IPS-20b (cell line): ENCODE measurements at regions not wholly inside any gene's neighbourhood (a gene's known extent, or its start where the extent isn't known, plus 50 kb on each side); places are given as distances from the start of the nearest gene placed in this dataset.

Source experiments
- H3K27ac ChIP-seq: one replicate; pipeline ENCODE4 v1.5.1; 2013; ENCODE audit warnings: low read length
- H3K27me3 ChIP-seq: 2 replicates; pipeline ENCODE4 v1.6.1; 2013; ENCODE audit warnings: mild to moderate bottlenecking, low read length, inconsistent platforms; ENCODE audit not compliant: insufficient read depth
- H3K36me3 ChIP-seq: 2 replicates; pipeline ENCODE4 v1.6.1; 2013; ENCODE audit warnings: low read depth, mild to moderate bottlenecking, inconsistent platforms, low read length, moderate library complexity; ENCODE audit not compliant: insufficient read depth
- H3K4me1 ChIP-seq: 2 replicates; pipeline ENCODE4 v1.6.1; 2013; ENCODE audit warnings: mild to moderate bottlenecking, control low read depth, inconsistent platforms, low read length, moderate library complexity; ENCODE audit not compliant: insufficient read depth
- H3K4me3 ChIP-seq: 2 replicates; pipeline ENCODE4 v1.5.1; 2013; ENCODE audit warnings: mild to moderate bottlenecking, low read length, inconsistent platforms
- H3K9ac ChIP-seq: 2 replicates; pipeline ENCODE4 v1.6.1; 2013; ENCODE audit warnings: low read depth, mild to moderate bottlenecking, inconsistent platforms, low read length, moderate library complexity
- H3K9me3 ChIP-seq: 2 replicates; pipeline ENCODE4 v1.6.1; 2013; ENCODE audit warnings: mild to moderate bottlenecking, low read depth, low read length, inconsistent platforms; ENCODE audit not compliant: insufficient read depth

DNA sequence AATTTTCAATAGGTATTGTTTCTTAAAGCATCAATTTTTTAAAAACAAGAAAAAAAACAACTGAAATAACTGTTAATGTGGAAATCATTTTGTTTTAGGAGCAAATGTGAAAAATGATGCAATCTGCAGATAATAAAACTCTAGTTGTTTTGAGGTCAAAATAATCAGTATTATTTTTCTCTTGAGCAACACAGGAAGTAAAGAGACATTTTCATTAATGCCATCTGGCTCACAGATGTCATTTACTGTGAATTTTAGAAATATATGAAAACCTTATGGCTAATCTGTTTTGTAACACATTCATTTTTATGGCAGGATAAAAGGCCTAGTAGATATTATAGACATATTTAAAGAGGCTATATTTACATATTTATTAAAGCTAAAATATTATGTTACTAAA is 141.6 kb downstream of the PCDH18 start:
- no peaks in the 10 kb centered on the region for H3K9me3 ChIP-seq
- H3K36me3 ChIP-seq = no peaks in the 10 kb centered on the region
- no peaks in the 10 kb centered on the region for H3K27me3 ChIP-seq
- no peak overlapping the region for H3K9ac ChIP-seq
- H3K4me1 ChIP-seq = no peaks in the 10 kb centered on the region
- no peak overlapping the region for H3K4me3 ChIP-seq
- H3K27ac ChIP-seq = no peak overlapping the region

- Histone ChIP-seq H3K27me3 (no peaks in the 10 kb centered on the region), H3K9ac (no peak overlapping the region), H3K27ac (no peak overlapping the region), H3K36me3 (no peaks in the 10 kb centered on the region), H3K4me3 (no peak overlapping the region), H3K9me3 (no peaks in the 10 kb centered on the region), H3K4me1 (no peaks in the 10 kb centered on the region)
These were observed 142.3 kb downstream of the PCDH18 start for GRCh38 chr4:137389911-137390520.

- Histone ChIP-seq H3K27ac (no peak overlapping the region), H3K36me3 (no peaks in the 10 kb centered on the region), H3K4me3 (no peak overlapping the region), H3K9me3 (no peaks in the 10 kb centered on the region), H3K27me3 (no peaks in the 10 kb centered on the region), H3K4me1 (no peaks in the 10 kb centered on the region), H3K9ac (no peak overlapping the region)
These were observed 144.4 kb downstream of the PCDH18 start for GRCh38 chr4:137387924-137388323.

- H3K4me3 ChIP-seq = no peak overlapping the region
These were observed 147.8 kb downstream of the PCDH18 start for GRCh38 chr4:137384476-137384875.

GRCh38 chr4:137378821-137379220 is 153.5 kb downstream of the PCDH18 start:
- Histone ChIP-seq H3K36me3 (no peaks in the 10 kb centered on the region), H3K27ac (no peak overlapping the region), H3K4me1 (no peaks in the 10 kb centered on the region), H3K9ac (no peak overlapping the region), H3K27me3 (no peaks in the 10 kb centered on the region), H3K4me3 (no peak overlapping the region), H3K9me3 (no peaks in the 10 kb centered on the region)

More at GRCh38 chr4:137384476-137384875, 147.8 kb downstream of the PCDH18 start:
- Histone ChIP-seq H3K36me3 (no peaks in the 10 kb centered on the region), H3K27ac (no peak overlapping the region), H3K4me1 (no peaks in the 10 kb centered on the region), H3K27me3 (no peaks in the 10 kb centered on the region), H3K9me3 (no peaks in the 10 kb centered on the region), H3K9ac (no peak overlapping the region)

GRCh38 chr4:137378393-137378792 is 153.9 kb downstream of the PCDH18 start:
- Histone ChIP-seq H3K9me3 (no peaks in the 10 kb centered on the region), H3K4me3 (no peak overlapping the region), H3K4me1 (no peaks in the 10 kb centered on the region), H3K9ac (no peak overlapping the region), H3K27ac (no peak overlapping the region), H3K36me3 (no peaks in the 10 kb centered on the region), H3K27me3 (no peaks in the 10 kb centered on the region)

DNA sequence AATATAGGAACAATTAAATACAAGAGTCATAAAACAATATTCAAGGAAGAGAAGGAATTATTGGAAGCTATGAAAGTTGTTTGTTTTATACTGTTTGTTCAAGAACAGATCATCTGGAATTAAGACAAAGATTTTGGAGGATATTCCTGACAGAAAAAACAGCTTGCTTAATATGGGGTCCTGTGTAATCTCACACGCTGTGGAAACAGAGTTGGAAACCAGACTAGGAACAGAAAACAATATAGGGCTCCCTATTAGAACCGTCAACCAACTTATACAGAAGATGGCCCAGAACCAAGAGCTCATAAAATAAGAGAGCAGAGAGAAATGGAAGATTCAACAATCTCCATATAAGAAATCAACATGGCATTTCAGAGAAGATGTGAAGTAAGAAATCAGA is 156.0 kb downstream of the PCDH18 start:
- Histone ChIP-seq H3K9me3 (no peaks in the 10 kb centered on the region), H3K4me1 (no peaks in the 10 kb centered on the region), H3K27me3 (no peaks in the 10 kb centered on the region), H3K9ac (no peak overlapping the region), H3K27ac (no peak overlapping the region), H3K36me3 (no peaks in the 10 kb centered on the region), H3K4me3 (no peak overlapping the region)

- no peak overlapping the region for H3K4me3 ChIP-seq
- no peak overlapping the region for H3K9ac ChIP-seq
- no peaks in the 10 kb centered on the region for H3K27me3 ChIP-seq
- no peaks in the 10 kb centered on the region for H3K9me3 ChIP-seq
- no peaks in the 10 kb centered on the region for H3K4me1 ChIP-seq
- H3K27ac ChIP-seq = no peak overlapping the region
- no peaks in the 10 kb centered on the region for H3K36me3 ChIP-seq
These were observed 157.0 kb downstream of the PCDH18 start for GRCh38 chr4:137375111-137375850.

GRCh38 chr4:137370679-137371078 is 161.6 kb downstream of the PCDH18 start:
- no peaks in the 10 kb centered on the region for H3K36me3 ChIP-seq
- H3K4me1 ChIP-seq = no peaks in the 10 kb centered on the region
- no peaks in the 10 kb centered on the region for H3K9me3 ChIP-seq
- no peak overlapping the region for H3K9ac ChIP-seq
- H3K27me3 ChIP-seq = no peaks in the 10 kb centered on the region
- no peak overlapping the region for H3K4me3 ChIP-seq
- no peak overlapping the region for H3K27ac ChIP-seq

GRCh38 chr4:137370206-137370633 is 162.1 kb downstream of the PCDH18 start:
- H3K9ac ChIP-seq = no peak overlapping the region
- H3K9me3 ChIP-seq = no peaks in the 10 kb centered on the region

DNA sequence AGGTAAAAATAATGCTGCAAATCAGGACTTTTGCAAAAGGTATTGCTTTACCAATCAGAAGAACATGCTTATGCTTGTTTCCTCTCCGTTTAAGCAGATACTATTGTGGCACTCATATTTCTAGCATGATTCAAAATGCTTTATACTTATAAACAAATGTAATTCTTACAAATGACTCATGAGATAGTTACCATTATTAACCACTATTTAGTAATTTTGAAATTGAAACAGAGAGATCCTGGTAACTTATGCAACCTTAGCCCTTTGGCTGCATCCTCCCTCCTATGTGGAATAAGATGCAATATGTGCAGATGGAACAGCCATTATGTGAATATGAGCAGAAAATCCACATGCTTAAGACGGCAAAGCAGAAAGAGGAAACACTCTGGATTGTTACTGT is 164.7 kb downstream of the PCDH18 start:
- Histone ChIP-seq H3K9me3 (no peaks in the 10 kb centered on the region), H3K36me3 (no peaks in the 10 kb centered on the region), H3K9ac (no peak overlapping the region), H3K27me3 (no peaks in the 10 kb centered on the region), H3K4me1 (no peaks in the 10 kb centered on the region), H3K27ac (no peak overlapping the region), H3K4me3 (no peak overlapping the region)

More at GRCh38 chr4:137370206-137370633, 162.1 kb downstream of the PCDH18 start:
- H3K4me3 ChIP-seq = no peak overlapping the region
- no peaks in the 10 kb centered on the region for H3K4me1 ChIP-seq
- H3K36me3 ChIP-seq = no peaks in the 10 kb centered on the region
- no peaks in the 10 kb centered on the region for H3K27me3 ChIP-seq
- no peak overlapping the region for H3K27ac ChIP-seq

DNA sequence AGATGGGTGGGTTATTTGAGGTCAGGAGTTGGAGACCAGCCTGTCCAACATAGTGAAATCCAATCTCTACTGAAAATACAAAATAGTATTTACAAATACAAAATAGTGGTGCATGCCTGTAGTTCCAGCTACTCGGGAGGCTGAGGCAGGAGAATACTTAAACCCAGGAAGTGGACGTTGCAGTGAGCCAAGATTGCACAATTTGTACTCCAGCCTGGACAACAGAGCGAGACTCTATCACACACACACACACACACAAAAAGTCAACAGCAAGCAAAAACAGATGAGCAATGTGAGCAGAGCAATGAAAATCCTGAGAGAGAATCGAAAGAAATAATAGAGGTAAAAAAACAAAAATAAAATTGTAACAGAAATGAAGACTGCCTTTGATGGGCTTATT is 168.8 kb downstream of the PCDH18 start:
- Histone ChIP-seq H3K36me3 (no peaks in the 10 kb centered on the region), H3K9me3 (no peaks in the 10 kb centered on the region), H3K27ac (no peak overlapping the region), H3K27me3 (no peaks in the 10 kb centered on the region), H3K9ac (no peak overlapping the region), H3K4me1 (no peaks in the 10 kb centered on the region), H3K4me3 (no peak overlapping the region)
